Fibroblast of pulmonary artery (primary cell): ENCODE measurements at regions not wholly inside any gene's neighbourhood (a gene's known extent, or its start where the extent isn't known, plus 50 kb on each side); places are given as distances from the start of the nearest gene placed in this dataset.
A peak's percentile ranks its signal among the peaks of the same experiment; 100 is the strongest.
"Not testable (repeated sequence)": the region's sequence is repeated elsewhere in the genome, so short reads cannot be mapped to it uniquely, and the experiment has no call there.

Experiments
- DNase-seq: peaks from one replicate; pipeline ENCODE4 v3.0.0-alpha.2; 2010; ENCODE audit warnings: low read depth
- H3K4me3 ChIP-seq: replicated peaks from 2 replicates; pipeline ENCODE4 v1.5.1; 2011; ENCODE audit warnings: low read depth, mild to moderate bottlenecking, control low read depth, low read length, moderate library complexity
- TF ChIP-seq, protein P1 (sequence below): IDR thresholded peaks from 2 replicates; pipeline ENCODE4 v1.5.1; 2011; ENCODE audit warnings: mild to moderate bottlenecking, control low read depth, low read length, inconsistent platforms; ENCODE audit errors: missing control alignments

- DNase-seq = no peak
- TF ChIP-seq, protein P1, sequence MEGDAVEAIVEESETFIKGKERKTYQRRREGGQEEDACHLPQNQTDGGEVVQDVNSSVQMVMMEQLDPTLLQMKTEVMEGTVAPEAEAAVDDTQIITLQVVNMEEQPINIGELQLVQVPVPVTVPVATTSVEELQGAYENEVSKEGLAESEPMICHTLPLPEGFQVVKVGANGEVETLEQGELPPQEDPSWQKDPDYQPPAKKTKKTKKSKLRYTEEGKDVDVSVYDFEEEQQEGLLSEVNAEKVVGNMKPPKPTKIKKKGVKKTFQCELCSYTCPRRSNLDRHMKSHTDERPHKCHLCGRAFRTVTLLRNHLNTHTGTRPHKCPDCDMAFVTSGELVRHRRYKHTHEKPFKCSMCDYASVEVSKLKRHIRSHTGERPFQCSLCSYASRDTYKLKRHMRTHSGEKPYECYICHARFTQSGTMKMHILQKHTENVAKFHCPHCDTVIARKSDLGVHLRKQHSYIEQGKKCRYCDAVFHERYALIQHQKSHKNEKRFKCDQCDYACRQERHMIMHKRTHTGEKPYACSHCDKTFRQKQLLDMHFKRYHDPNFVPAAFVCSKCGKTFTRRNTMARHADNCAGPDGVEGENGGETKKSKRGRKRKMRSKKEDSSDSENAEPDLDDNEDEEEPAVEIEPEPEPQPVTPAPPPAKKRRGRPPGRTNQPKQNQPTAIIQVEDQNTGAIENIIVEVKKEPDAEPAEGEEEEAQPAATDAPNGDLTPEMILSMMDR = no peak
Observed at GRCh38 chr11:70557742-70558485, 159.6 kb downstream of the CTTN start.

DNA sequence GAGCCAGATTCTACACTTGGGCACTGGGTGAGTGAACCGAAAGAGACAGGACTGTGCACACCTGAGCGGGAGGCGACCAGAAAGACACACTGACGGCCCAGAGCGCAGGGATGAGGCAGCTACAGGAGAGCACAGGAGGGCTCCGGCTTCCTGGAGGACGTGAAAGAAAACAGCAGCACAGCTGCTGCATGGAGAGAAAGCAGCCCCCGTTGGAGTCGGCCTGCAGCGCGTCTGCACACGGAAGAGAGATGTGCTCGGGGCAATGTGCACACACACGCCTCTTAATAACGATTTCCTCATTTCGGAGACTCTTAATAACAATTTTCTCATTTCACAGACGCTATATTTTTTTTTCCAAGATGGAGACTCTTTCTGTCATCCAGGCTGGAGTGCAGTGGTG, 160.4 kb downstream of the CTTN start:
- no peak for DNase-seq
- no peak overlapping the region for H3K4me3 ChIP-seq
- TF ChIP-seq, protein P1 = no peak

More at GRCh38 chr11:70557742-70558485, 159.6 kb downstream of the CTTN start:
- no peak overlapping the region for H3K4me3 ChIP-seq

DNA sequence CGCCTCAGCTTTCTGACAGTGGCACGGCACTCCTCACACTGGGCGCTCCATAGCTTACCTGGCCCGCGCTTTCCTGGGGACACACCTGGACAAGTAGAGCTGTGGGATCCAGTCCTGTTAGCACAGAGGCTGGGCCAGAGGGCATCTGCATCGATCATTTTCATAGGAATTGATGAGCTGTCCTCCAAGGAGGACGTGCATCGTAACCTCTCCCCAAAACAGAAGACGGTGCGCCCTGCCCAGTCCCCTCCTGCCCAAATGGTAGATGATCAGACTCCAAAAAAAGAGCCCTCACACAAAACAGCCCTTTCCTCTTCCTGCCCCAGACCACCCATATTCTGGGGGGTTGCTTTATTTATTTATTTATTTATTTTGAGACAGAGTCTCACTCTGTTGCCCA, 161.2 kb downstream of the CTTN start:
- H3K4me3 ChIP-seq = no peak overlapping the region
- TF ChIP-seq, protein P1 = no peak
- DNase-seq = no peak

- H3K4me3 ChIP-seq, DNase-seq: not testable (repeated sequence)
Observed at GRCh38 chr11:70560621-70561020, 162.3 kb downstream of the CTTN start.

- no peak for DNase-seq
- TF ChIP-seq, protein P1 = no peak
- no peak overlapping the region for H3K4me3 ChIP-seq
Observed at GRCh38 chr11:70566768-70567530, 168.6 kb downstream of the CTTN start.

- H3K4me3 ChIP-seq = peak overlapping the region; percentile 46
- TF ChIP-seq, protein P1 = no peak
- DNase-seq = no peak
Observed at GRCh38 chr11:70567680-70568034, 169.3 kb downstream of the CTTN start.

DNA sequence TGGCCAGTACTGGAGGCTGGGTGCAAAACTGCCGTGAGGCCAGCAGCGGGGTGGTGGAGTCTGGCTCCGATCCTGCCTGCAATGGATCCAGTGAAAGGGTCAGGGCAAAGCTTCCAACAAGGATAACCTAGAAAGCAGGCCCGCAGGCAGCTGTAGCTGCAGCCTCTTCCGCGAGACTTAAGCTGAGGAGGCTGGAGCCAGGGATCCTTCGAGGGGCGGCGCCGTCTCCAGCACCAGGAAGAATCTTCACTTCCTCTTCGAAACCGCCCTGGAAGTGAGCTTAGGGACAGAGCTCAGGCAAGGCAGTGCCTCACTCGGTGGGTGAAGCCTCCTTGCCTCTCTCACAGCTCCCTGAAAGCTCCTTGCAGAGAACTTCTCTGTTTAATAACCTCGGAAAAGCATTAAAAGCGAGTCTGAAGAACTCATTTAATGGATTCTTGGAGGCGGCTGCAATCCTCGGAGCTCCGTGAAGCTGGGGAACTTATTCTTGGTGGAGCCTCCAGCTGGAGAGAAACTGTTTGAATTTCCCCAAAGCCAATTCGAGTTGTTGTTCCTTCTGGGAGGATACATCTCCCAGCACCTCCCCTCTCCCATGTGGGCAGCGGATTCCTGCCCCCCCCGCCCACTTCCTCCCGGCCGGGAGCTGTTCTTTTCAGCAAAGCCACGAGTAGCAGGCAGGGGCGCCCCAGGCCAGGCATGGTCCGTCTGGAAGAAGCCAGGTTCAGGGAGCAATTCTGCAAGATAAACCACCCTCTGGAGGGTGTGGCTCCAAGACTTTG, 169.9 kb downstream of the CTTN start:
- DNase-seq = peak; percentile 39
- peak overlapping the region; percentile 46 for H3K4me3 ChIP-seq
- TF ChIP-seq, protein P1 = peak; percentile 13
